ENCODE measurements at regions not wholly inside any gene's neighbourhood (a gene's known extent, or its start where the extent isn't known, plus 50 kb on each side); places are given as distances from the start of the nearest gene placed in this dataset.

GRCh38 chr7:106775975-106776607, 89.0 kb upstream of the PIK3CG start:
- DNase-seq (ENCODE audit: low read depth in 2 of 2): no peak

GRCh38 chr7:106776618-106777347, 88.3 kb upstream of the PIK3CG start:
- no peak for DNase-seq (ENCODE audit: low read depth in 2 of 2)

DNA sequence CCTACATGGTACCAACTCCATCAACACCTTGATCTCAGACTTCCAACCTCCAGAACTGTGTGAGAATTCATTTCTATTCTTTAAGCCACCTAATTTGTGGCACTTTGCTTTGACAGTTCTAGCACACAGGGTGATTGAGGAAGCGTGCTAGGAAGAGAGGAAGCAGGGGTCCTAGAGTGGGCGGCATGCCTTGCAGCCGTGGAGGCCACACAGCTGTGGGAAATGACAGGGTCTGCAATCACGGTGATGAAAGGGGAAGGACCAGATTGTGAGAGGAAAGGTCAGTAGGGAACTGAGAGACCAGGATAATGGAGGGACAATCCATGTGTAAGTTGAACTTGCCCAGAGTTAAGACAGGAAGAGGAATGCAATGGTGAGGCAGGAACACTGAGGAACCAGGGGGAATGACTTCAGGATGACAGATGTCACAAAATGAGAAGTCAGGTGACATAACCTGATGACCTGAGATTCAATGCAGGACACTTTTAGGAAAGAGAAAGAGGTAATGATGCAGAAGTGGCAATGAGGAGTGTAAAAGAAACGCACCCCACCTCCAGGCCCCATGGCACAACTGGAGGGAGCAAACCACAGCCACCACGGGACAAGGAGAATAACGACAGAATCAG, 87.3 kb upstream of the PIK3CG start:
- no peak for DNase-seq (ENCODE audit: low read depth in 2 of 2)

- no peak for DNase-seq (ENCODE audit: low read depth in 2 of 2)
Observed at GRCh38 chr7:106778656-106779250, 86.3 kb upstream of the PIK3CG start.

DNA sequence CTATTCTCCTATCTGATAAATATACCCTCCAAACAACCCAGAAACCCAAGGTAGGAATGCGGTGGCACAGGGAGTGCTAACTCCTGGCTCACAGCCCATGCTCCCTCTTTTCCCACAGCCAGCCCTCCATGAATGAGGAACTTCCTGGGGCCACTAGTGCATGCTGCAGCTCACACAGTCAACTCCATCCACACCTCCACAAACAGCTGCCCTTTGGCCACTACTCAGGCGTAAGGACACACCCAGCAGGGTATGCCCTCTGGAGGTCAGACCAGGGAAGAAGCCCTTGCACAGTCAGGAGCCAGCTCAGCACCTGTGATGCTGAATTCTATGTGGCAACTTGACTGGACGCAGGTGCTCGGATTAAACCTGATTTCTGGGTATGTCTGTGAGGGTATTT, 85.2 kb upstream of the PIK3CG start:
- no peak for DNase-seq (ENCODE audit: low read depth in 2 of 2)

- no peak for DNase-seq (ENCODE audit: low read depth in 2 of 2)
Observed at GRCh38 chr7:106781007-106781406, 84.1 kb upstream of the PIK3CG start.

DNA sequence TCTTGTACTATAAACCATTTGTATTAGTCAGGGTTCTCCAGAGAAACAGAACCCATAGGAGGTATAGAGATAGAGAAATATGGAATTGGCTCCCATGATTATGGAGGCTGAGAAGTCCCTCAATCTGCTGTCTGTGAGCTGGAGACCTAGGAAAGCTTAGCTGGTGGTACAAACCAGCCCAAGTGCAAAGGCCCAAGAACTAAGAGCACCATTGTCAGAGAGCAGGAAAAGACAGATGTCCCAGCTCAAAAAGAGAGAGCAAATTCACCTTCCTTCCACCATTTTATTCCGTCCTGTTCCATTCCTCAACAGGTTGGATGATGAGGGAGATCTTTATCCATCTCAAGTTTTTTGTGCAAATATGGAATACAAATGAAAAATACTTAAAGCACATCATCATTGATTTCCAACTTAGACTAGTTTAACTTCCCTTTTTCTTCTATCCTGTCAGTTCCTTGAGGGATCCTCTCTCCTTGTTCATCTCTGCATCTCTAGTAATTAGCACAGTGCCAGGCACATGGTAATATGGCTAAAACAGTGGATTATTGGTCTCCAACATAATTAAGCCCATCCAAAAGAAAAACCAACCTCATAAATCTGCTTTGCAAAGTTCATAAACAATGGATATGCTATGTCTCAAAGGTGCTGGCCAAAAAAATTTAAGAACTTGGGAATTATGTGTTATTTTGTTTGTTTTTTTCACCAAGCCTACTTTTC, 83.1 kb upstream of the PIK3CG start:
- DNase-seq (ENCODE audit: low read depth in 2 of 2): no peak

- DNase-seq (ENCODE audit: low read depth in 2 of 2): no peak
Observed at GRCh38 chr7:106783286-106783685, 81.8 kb upstream of the PIK3CG start.

DNA sequence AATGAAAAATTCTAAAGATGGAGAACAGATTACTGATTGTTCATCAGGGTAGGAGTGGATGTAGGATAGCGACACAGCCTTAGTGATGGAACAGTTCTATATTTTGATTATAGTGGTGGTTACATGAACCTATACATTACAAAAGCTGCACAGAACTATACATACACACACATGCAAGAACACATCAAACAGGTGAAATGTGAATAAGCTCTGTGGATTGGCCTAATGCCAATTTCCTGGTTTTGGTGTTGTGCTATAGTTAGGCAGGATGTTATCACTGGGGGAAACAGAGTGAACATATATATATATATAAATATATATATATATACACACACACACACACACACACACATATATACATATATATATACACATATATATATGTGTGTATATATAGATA, 76.4 kb upstream of the PIK3CG start:
- no peak for DNase-seq (ENCODE audit: low read depth in 2 of 2)

- no peak for DNase-seq (ENCODE audit: low read depth in 2 of 2)
Observed at GRCh38 chr7:106791526-106791925, 73.6 kb upstream of the PIK3CG start.

DNA sequence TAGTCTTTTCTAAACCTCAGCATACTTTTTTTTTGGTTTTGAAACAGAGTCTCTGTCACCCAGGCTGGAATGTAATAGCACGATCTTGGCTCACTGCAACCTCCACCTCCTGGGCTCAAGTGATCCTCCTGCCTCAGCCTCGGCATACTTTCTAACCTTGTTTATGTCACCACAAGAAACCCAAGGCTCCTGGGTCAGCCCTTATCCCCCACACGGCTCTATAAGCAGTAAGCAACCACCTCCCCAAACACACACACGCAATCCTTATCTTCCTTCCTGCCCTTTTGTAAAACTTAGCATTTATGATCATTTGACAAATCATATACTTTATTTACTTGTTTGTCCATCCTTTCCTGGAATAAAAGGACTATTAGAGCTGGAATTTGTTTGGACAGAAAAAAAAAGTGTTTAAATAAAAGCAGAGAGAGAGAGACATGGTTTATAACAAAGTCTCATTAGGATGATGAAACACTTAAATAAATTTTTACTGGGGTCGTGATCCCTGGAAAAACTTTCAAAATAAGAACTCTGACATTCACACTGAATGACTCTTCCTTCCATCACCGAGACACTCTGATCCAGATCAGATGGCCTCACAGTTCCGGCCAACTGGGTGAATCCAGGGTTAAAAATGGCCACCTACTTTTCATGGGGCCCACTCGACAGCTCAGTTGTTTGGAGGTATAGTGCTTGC, 72.7 kb upstream of the PIK3CG start:
- no peak for DNase-seq (ENCODE audit: low read depth in 2 of 2)

GRCh38 chr7:106793015-106793975, 71.8 kb upstream of the PIK3CG start:
- DNase-seq (ENCODE audit: low read depth in 2 of 2): no peak

DNA sequence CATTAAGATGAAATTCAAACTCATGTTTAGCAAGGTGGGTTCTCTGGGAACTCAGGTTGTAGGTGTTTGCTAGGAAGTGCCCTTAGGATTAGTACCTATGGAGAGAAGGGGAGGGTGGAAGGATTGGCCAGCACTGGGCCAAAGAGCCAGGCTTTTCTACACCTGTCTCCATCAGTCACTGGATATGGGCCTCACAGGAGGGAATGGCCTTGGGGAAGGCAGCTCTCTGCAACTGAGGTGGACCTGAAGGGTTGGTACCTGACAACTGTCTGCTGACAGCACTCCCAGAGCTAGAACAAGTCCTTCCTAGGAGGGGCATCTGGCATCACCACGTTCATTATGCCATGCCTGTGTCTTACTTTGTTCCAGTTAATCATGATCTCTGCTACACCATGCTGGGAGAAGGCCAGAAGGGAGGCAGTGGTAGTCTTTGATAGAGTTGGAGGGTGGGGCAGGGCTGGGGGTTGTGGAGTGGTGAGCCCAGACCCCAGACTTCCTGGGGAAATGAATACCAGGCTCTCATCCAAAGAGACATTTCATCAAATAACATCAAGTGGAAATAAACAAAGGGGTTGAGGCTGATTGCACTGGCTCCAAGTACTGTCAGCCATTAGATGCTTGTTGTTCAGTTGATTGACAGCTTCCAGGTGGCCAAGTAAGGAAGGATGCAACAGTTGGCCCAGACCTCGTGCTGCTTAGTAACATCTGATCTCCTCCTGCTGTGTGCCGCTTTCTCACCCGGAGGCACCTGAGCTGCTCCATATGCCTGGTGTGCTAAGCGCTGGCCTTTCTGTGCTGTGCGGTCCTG, 70.6 kb upstream of the PIK3CG start:
- no peak for DNase-seq (ENCODE audit: low read depth in 2 of 2)

- DNase-seq (ENCODE audit: low read depth in 2 of 2): no peak
Observed at GRCh38 chr7:106795084-106795876, 69.8 kb upstream of the PIK3CG start.

DNA sequence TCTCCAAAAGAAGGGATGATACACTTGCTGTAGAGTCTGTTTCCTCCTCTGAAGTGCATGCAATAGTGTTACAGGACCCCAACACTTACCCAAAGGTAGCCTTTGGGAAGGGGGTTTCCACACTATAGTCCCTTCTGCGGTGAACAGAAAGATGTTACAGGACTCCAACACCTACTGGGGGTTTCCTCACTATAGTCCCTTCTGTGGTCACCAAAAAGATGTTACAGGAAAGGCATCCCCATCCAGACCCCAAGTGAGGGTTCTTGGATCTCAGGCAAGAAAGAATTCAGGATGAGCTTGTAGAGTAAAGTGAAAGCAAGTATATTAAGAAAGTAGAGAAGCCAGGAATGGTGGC, 69.2 kb upstream of the PIK3CG start:
- DNase-seq (ENCODE audit: low read depth in 2 of 2): no peak

DNA sequence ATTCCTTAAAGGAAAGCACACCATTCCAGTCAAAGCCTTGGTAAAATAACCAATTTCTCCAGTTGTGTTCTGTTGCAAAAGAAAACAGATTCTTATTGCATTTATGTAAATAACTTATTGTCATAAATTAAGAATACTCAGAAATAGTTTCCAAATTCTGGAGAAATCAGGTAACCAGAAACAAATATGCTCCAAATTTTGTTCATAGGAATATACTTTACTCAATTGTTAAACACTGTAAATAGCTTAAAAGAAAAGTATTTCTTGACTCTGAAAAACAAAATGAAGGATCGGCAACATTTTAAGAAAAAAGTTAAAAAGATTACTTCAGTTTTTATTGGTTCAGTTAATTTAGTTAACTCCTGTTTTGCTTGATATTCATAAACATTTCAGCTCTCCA, 67.1 kb upstream of the PIK3CG start:
- DNase-seq (ENCODE audit: low read depth in 2 of 2): no peak

DNA sequence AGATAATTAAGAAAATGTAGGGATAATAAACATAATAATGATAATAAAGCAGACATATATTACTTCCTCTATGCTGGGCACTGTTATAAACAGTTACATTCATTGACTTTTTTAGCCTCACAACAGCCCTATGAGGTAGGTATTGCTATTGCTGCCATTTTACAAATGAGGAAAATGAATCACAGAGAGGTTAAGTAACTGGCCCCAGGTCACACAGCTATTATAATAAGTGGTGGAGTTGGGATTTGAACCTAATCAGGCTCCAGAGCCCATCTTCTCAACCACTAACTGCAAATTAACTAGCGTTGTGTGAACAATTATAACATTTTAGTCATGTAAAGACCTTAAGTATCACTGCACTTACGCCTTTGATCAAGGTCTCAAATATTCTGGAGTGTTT, 62.5 kb upstream of the PIK3CG start:
- no peak for DNase-seq (ENCODE audit: low read depth in 2 of 2)

- DNase-seq (ENCODE audit: low read depth in 2 of 2): no peak
Observed at GRCh38 chr7:106806556-106806955, 58.5 kb upstream of the PIK3CG start.

DNA sequence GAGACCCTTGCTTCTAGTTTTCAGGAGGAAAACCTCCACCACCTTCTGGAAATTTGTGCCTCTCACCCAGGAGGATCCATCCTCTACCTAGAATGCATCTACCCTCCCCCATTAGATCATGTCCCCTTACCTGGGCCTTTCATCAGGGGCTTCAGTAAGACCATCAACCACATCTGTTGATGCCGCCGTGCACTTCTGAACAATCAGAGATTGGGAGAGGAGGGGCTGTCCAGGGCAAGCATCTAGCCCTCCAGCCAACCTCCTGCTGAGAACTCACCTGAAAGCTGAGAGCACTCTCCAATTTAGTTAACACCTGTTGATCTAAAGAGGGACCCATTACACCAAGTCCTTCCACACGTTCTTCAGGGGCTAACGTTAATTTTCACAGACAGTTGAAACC, 57.6 kb upstream of the PIK3CG start:
- DNase-seq (ENCODE audit: low read depth in 2 of 2): no peak

All from stimulated activated CD4-positive, alpha-beta T cell treated with anti-CD3 and anti-CD28 coated beads, Interleukin-12 subunit alpha, Interleukin-12 subunit beta, amount 100 ng/mL, for 24 hours (primary cell).